GM23338 (cell line): ENCODE measurements at regions not wholly inside any gene's neighbourhood (a gene's known extent, or its start where the extent isn't known, plus 50 kb on each side); places are given as distances from the start of the nearest gene placed in this dataset.

Experiments used
- CTCF ChIP-seq, 2 experiments: fragments of 200-600 bp in 1 of 2; sonication (generic) in 1 of 2; conservative IDR thresholded peaks; 2 replicates each; pipeline versions ENCODE4 v1.5.1 to v1.6.1; 2016 to 2017; ENCODE audit warnings: antibody characterized with exemption in 2 of 2, low read depth in 2 of 2, mild to moderate bottlenecking in 2 of 2, moderate library complexity in 1 of 2
- REST ChIP-seq: IDR thresholded peaks from one replicate; pipeline ENCODE4 v1.6.1; 2018; ENCODE audit warnings: antibody characterized with exemption; ENCODE audit not compliant: unreplicated experiment

GRCh38 chr18:24659827-24660720 is 199.6 kb downstream of the HRH4 start:
- TF ChIP-seq CTCF (conservative IDR thresholded peaks at IDR 0.05; ENCODE audit: low read depth in 2 of 2) (no peak), REST (no peak)
